Upper lobe of left lung (tissue), 6 donors: ENCODE measurements at regions not wholly inside any gene's neighbourhood (a gene's known extent, or its start where the extent isn't known, plus 50 kb on each side); places are given as distances from the start of the nearest gene placed in this dataset.

Experiments
- ATAC-seq, 2 donors: fragments of 200-7000 bp; cut with Tn5 transposase; one replicate each; pipeline ENCODE4 v1.9.1; 2022; ENCODE audit warnings: mild to moderate bottlenecking in 2 of 2, moderate library complexity in 2 of 2; ENCODE audit not compliant: low FRiP score in 2 of 2
- DNase-seq, 2 donors: peaks; one replicate each; pipeline ENCODE4 v3.0.0-alpha.2; 2019 to 2020
- H3K27ac ChIP-seq, 4 donors: fragments of 200-600 bp; sonication (generic); one replicate each; pipeline ENCODE4 v1.5.1; 2016 to 2019
- H3K27me3 ChIP-seq, 4 donors: fragments of 200-600 bp; sonication (generic); one replicate each; pipeline ENCODE4 v1.5.1; 2017 to 2019
- H3K36me3 ChIP-seq, 4 donors: fragments of 200-600 bp; sonication (generic); one replicate each; pipeline ENCODE4 v1.5.1; 2016 to 2019
- H3K4me1 ChIP-seq, 4 donors: fragments of 200-600 bp; sonication (generic); one replicate each; pipeline ENCODE4 v1.5.1; 2018 to 2019
- H3K4me3 ChIP-seq, 4 donors: fragments of 200-600 bp; sonication (generic); one replicate each; pipeline ENCODE4 v1.5.1; 2017 to 2019; ENCODE audit warnings: mild to moderate bottlenecking in 2 of 4, moderate library complexity in 1 of 4
- H3K9me3 ChIP-seq, 4 donors: fragments of 200-600 bp; sonication (generic); one replicate each; pipeline ENCODE4 v1.5.1; 2018 to 2019
- CTCF ChIP-seq, 6 experiments: fragments of 450-650 bp in 4 of 6; fragments of 200-600 bp in 2 of 6; sonication (generic) in 2 of 6; IDR thresholded peaks; one replicate each; pipeline ENCODE4 v1.5.1; 2016 to 2019; ENCODE audit warnings: antibody characterized with exemption in 6 of 6
- EP300 ChIP-seq, 4 donors: sonication (generic); formaldehyde crosslinking; IDR thresholded peaks; one replicate each; pipeline ENCODE4 v1.5.1; 2017; ENCODE audit warnings: antibody characterized with exemption in 4 of 4, control low read depth in 2 of 4
- POLR2A ChIP-seq, 4 donors: fragments of 450-650 bp; IDR thresholded peaks; one replicate each; pipeline ENCODE4 v1.5.1; 2016 to 2017; ENCODE audit warnings: antibody characterized with exemption in 4 of 4, mild to moderate bottlenecking in 2 of 4
- POLR2AphosphoS5 ChIP-seq, 2 donors: sonication (generic); formaldehyde crosslinking; IDR thresholded peaks; one replicate each; pipeline ENCODE4 v1.5.1; 2017; ENCODE audit warnings: antibody characterized with exemption in 2 of 2
- WGBS, 2 donors: methylation state at CpG; one replicate each; pipeline ENCODE4 v1.1.5; 2017 to 2018; 5-methylcytosine and 5-hydroxymethylcytosine counted together
- donor health status: DM: no; HTN: no; CAD: no; lungs with moderate emphysema.
- donor health status: DM: no; HTN: yes; CAD: no; lungs with severe emphysema.

- Histone ChIP-seq H3K27me3 (no peaks in the 10 kb centered on the region), H3K4me1 (no peaks in the 10 kb centered on the region), H3K36me3 (no peaks in the 10 kb centered on the region), H3K4me3 (no peak overlapping the region), H3K27ac (no peak overlapping the region), H3K9me3 (no peaks in the 10 kb centered on the region)
- TF ChIP-seq CTCF (IDR thresholded peaks at IDR 0.05) (no peak), POLR2AphosphoS5 (IDR thresholded peaks at IDR 0.05) (no peak), EP300 (IDR thresholded peaks at IDR 0.05) (no peak), POLR2A (IDR thresholded peaks at IDR 0.05) (no peak)
- DNase-seq (no peak), ATAC-seq (no peak)
- WGBS, 2 donors, result 83 to 85% methylated on average over 5 of the region's 5 CpGs
Measured at GRCh38 chr2:219692521-219692920, 65.1 kb downstream of the SLC4A3 start.

DNA sequence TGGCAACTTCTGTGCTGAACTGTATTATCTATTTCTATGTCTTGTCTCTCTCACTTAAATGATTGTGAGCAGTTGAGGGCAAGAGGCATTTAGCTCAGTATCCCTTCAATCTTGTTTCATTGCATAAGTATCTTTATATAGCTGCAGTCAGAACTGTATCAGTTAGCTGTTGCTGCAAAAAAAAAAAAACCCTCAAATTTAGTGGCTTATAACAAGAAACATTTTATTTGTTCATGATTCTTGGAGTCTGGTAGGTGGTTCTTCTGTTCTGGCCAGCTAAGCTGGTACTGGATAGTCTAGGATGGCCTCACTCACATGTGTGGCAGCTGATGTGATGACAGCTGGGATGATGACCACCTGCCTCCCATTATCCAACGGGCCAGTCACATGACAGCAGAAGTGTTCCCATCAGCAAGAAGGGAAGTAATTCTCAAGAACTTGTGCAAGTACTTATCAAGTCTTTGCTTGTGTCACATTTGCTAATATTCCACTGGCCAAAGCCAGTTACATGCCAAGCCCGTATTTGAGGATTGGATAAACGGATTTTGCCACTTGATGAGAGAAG, 67.8 kb downstream of the SLC4A3 start:
- Histone ChIP-seq H3K36me3 (no peaks in the 10 kb centered on the region), H3K4me3 (no peak overlapping the region), H3K27ac (no peak overlapping the region), H3K27me3 (no peaks in the 10 kb centered on the region), H3K4me1 (no peaks in the 10 kb centered on the region), H3K9me3 (no peaks in the 10 kb centered on the region)
- TF ChIP-seq POLR2A (IDR thresholded peaks at IDR 0.05) (no peak), EP300 (IDR thresholded peaks at IDR 0.05) (no peak), POLR2AphosphoS5 (IDR thresholded peaks at IDR 0.05) (no peak), CTCF (IDR thresholded peaks at IDR 0.05) (no peak)
- DNase-seq (no peak), ATAC-seq (no peak)
- 43 to 52% methylated on average over 3 of the region's 3 CpGs for WGBS, 2 donors

- Histone ChIP-seq H3K27me3 (no peaks in the 10 kb centered on the region), H3K9me3 (no peaks in the 10 kb centered on the region), H3K36me3 (no peaks in the 10 kb centered on the region), H3K4me3 (no peak overlapping the region), H3K27ac (no peak overlapping the region), H3K4me1 (peaks cover 0 to 6% (median 0%) of the 10 kb centered on the region in 4 donors)
- ATAC-seq (no peak), DNase-seq (no peak)
- TF ChIP-seq POLR2A (IDR thresholded peaks at IDR 0.05) (no peak), CTCF (IDR thresholded peaks at IDR 0.05) (no peak), EP300 (IDR thresholded peaks at IDR 0.05) (no peak), POLR2AphosphoS5 (IDR thresholded peaks at IDR 0.05) (no peak)
- 71 to 72% methylated on average over 12 of the region's 12 CpGs for WGBS, 2 donors
Measured at GRCh38 chr2:219697811-219698747, 70.6 kb downstream of the SLC4A3 start.

DNA sequence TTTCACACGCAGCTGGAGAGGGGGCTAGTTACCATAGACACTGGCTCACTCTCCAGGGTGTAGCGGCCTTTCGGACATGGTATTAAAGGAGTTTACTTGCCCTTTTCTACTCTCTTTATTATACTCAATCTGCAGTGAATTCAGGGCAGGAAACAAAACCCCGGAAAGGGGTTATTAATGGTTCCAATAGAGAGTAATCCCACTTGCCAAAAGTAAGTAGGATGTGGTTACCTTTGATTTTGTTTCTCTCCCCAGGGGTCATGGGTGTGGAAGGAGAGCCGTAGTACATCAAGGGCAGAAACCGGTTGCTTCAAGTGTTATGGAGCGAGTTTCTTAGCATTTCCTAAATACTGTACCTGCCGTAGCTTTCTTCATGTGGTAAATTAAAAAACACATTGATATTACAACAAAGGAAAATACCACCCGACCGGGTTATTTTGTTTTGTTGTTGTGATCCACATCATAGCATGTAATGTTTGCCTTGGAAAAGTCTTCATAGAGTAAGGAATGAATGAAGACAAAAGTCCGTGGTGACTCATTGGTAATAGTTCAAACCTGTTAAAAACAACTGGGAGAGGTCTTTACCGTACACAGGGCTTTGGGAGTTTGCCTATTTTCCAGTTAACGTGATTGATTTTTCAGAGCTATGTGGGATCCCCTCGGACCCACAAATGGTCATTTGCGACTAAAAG, 71.5 kb downstream of the SLC4A3 start:
- TF ChIP-seq POLR2A (IDR thresholded peaks at IDR 0.05), result no peak
- no peak for TF ChIP-seq EP300 (IDR thresholded peaks at IDR 0.05)
- TF ChIP-seq CTCF (IDR thresholded peaks at IDR 0.05), result no peak
- no peak for TF ChIP-seq POLR2AphosphoS5 (IDR thresholded peaks at IDR 0.05)
- DNase-seq (no peak), ATAC-seq (no peak)
- no peaks in the 10 kb centered on the region for H3K36me3 ChIP-seq
- no peak overlapping the region for H3K27ac ChIP-seq
- H3K27me3 ChIP-seq, result no peaks in the 10 kb centered on the region
- 66 to 77% methylated on average over 15 of the region's 15 CpGs for WGBS, 2 donors
- H3K4me3 ChIP-seq, result no peak overlapping the region
- H3K4me1 ChIP-seq, result peaks cover 0 to 9% (median 0%) of the 10 kb centered on the region in 4 donors
- no peaks in the 10 kb centered on the region for H3K9me3 ChIP-seq
